ENCODE measurements at regions not wholly inside any gene's neighbourhood (a gene's known extent, or its start where the extent isn't known, plus 50 kb on each side); places are given as distances from the start of the nearest gene placed in this dataset.

GRCh38 chr15:79522656-79523055 lies 90.5 kb downstream of the MINAR1 start:
- Mint-ChIP-seq H3K27me3 (ENCODE audit: unreplicated experiment) (no peaks in the 10 kb centered on the region), H3K4me3 (ENCODE audit: unreplicated experiment) (no peak overlapping the region), H3K9me3 (ENCODE audit: unreplicated experiment) (no peaks in the 10 kb centered on the region), H3K27ac (ENCODE audit: unreplicated experiment) (no peak overlapping the region), H3K36me3 (ENCODE audit: low read depth, unreplicated experiment) (no peaks in the 10 kb centered on the region), H3K4me1 (ENCODE audit: unreplicated experiment) (no peaks in the 10 kb centered on the region)
- TF ChIP-seq, protein P1, sequence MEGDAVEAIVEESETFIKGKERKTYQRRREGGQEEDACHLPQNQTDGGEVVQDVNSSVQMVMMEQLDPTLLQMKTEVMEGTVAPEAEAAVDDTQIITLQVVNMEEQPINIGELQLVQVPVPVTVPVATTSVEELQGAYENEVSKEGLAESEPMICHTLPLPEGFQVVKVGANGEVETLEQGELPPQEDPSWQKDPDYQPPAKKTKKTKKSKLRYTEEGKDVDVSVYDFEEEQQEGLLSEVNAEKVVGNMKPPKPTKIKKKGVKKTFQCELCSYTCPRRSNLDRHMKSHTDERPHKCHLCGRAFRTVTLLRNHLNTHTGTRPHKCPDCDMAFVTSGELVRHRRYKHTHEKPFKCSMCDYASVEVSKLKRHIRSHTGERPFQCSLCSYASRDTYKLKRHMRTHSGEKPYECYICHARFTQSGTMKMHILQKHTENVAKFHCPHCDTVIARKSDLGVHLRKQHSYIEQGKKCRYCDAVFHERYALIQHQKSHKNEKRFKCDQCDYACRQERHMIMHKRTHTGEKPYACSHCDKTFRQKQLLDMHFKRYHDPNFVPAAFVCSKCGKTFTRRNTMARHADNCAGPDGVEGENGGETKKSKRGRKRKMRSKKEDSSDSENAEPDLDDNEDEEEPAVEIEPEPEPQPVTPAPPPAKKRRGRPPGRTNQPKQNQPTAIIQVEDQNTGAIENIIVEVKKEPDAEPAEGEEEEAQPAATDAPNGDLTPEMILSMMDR (IDR thresholded peaks at IDR 0.05; ENCODE audit: unreplicated experiment): no peak
- DNase-seq (ENCODE audit: low spot score): no peak

DNA sequence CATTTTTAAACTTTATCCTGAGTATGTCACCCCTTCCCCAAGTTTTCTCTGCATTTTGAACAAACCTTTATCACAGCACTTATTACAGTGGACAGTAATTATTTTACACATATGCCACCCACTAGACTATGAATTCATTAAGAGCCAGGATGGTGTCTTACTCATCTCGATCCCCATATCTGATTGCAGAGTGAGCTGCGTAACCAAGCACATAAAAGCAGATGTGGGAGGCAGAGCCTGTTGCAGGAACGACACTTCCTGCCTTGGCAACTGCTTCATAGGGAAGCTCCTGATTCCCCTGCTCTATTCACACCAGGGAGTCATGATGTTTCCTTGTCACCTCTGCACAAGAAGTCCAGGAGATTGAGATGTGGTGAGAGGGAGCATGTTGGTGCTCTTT lies 91.1 kb downstream of the MINAR1 start:
- Mint-ChIP-seq H3K36me3 (ENCODE audit: low read depth, unreplicated experiment) (no peaks in the 10 kb centered on the region), H3K4me1 (ENCODE audit: unreplicated experiment) (no peaks in the 10 kb centered on the region), H3K27me3 (ENCODE audit: unreplicated experiment) (no peaks in the 10 kb centered on the region), H3K4me3 (ENCODE audit: unreplicated experiment) (no peak overlapping the region), H3K9me3 (ENCODE audit: unreplicated experiment) (no peaks in the 10 kb centered on the region), H3K27ac (ENCODE audit: unreplicated experiment) (no peak overlapping the region)
- TF ChIP-seq, protein P1 (IDR thresholded peaks at IDR 0.05; ENCODE audit: unreplicated experiment): no peak
- no peak for DNase-seq (ENCODE audit: low spot score)

- Mint-ChIP-seq H3K27ac (ENCODE audit: unreplicated experiment) (no peak overlapping the region), H3K27me3 (ENCODE audit: unreplicated experiment) (no peaks in the 10 kb centered on the region), H3K4me1 (ENCODE audit: unreplicated experiment) (no peaks in the 10 kb centered on the region), H3K36me3 (ENCODE audit: low read depth, unreplicated experiment) (no peaks in the 10 kb centered on the region), H3K4me3 (ENCODE audit: unreplicated experiment) (no peak overlapping the region), H3K9me3 (ENCODE audit: unreplicated experiment) (no peaks in the 10 kb centered on the region)
- TF ChIP-seq, protein P1 (IDR thresholded peaks at IDR 0.05; ENCODE audit: unreplicated experiment): no peak
- no peak for DNase-seq (ENCODE audit: low spot score)
Measured at GRCh38 chr15:79524531-79524930, 92.4 kb downstream of the MINAR1 start.

- H3K36me3 Mint-ChIP-seq (ENCODE audit: low read depth, unreplicated experiment): no peaks in the 10 kb centered on the region
- TF ChIP-seq, protein P1 (IDR thresholded peaks at IDR 0.05; ENCODE audit: unreplicated experiment): no peak
- H3K9me3 Mint-ChIP-seq (ENCODE audit: unreplicated experiment): no peaks in the 10 kb centered on the region
- no peak overlapping the region for H3K27ac Mint-ChIP-seq (ENCODE audit: unreplicated experiment)
- no peak overlapping the region for H3K4me3 Mint-ChIP-seq (ENCODE audit: unreplicated experiment)
- DNase-seq (ENCODE audit: low spot score): no peak
- no peaks in the 10 kb centered on the region for H3K27me3 Mint-ChIP-seq (ENCODE audit: unreplicated experiment)
- H3K4me1 Mint-ChIP-seq (ENCODE audit: unreplicated experiment): no peaks in the 10 kb centered on the region
Measured at GRCh38 chr15:79526376-79526775, 94.2 kb downstream of the MINAR1 start.

- H3K36me3 Mint-ChIP-seq (ENCODE audit: low read depth, unreplicated experiment): no peaks in the 10 kb centered on the region
Measured at GRCh38 chr15:79527821-79528220, 95.7 kb downstream of the MINAR1 start.

More at GRCh38 chr15:79527821-79528220, 95.7 kb downstream of the MINAR1 start:
- no peaks in the 10 kb centered on the region for H3K4me1 Mint-ChIP-seq (ENCODE audit: unreplicated experiment)
- H3K9me3 Mint-ChIP-seq (ENCODE audit: unreplicated experiment): no peaks in the 10 kb centered on the region
- H3K4me3 Mint-ChIP-seq (ENCODE audit: unreplicated experiment): no peak overlapping the region
- no peak for DNase-seq (ENCODE audit: low spot score)
- TF ChIP-seq, protein P1 (IDR thresholded peaks at IDR 0.05; ENCODE audit: unreplicated experiment): no peak
- no peak overlapping the region for H3K27ac Mint-ChIP-seq (ENCODE audit: unreplicated experiment)
- H3K27me3 Mint-ChIP-seq (ENCODE audit: unreplicated experiment): no peaks in the 10 kb centered on the region

All from endothelial cell (in vitro differentiated cells).